HG03039 (cell line): ENCODE measurements at regions not wholly inside any gene's neighbourhood (a gene's known extent, or its start where the extent isn't known, plus 50 kb on each side); places are given as distances from the start of the nearest gene placed in this dataset.
"Not testable (repeated sequence)": the region's sequence is repeated elsewhere in the genome, so short reads cannot be mapped to it uniquely, and the experiment has no call there.

Source experiments
- ATAC-seq: cut with Tn5 transposase; IDR thresholded peaks from one replicate; pipeline ENCODE4 v1.9.1; 2021; ENCODE audit warnings: mild to moderate bottlenecking, moderate library complexity; ENCODE audit not compliant: unreplicated experiment

DNA sequence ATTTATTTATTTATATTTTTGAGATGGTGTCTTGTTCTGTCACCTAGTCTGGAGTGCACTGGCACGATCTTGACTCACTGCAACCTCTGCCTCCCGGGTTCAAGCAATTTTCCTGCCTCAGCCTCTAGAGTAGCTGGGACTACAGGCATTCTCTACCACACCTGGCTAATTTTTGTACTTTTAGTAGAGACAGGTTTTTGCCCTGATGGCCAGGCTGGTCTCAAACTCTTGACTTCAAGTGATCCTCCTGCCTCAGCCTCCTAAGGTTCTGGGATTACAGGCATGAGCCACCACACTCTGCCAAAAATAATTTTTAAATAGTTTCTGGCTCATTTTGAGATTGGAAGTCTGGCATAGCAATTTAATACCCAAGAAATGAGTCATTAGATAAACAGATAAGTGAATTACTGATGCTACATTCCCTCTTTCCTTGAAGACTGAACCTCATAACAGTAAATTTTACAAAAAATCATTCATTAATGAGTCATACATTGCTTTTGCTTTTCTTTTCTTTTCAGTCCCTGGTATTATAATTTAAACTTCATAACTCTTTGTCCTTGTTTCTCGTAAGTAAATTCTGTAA is 881.6 kb upstream of the PIK3C3 start:
- ATAC-seq: no peak

DNA sequence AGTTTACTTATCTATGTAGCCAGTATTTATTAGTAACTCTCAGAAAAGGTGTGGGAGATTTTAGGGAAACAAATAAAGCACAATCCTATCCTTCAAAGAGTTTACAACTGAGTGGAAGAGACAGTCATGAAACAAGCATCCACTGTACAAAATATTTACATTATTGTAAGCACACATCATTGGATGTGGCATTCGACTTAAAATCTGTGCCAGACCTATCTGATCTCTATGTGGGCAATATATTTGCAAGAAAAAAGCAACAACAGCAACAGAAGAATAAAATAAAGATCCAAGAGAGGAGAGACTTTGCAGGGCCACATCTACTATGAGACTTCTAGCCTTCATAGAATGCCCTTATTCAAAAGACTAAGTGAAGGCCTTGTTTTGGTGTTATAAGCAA is 882.1 kb upstream of the PIK3C3 start:
- no peak for ATAC-seq

DNA sequence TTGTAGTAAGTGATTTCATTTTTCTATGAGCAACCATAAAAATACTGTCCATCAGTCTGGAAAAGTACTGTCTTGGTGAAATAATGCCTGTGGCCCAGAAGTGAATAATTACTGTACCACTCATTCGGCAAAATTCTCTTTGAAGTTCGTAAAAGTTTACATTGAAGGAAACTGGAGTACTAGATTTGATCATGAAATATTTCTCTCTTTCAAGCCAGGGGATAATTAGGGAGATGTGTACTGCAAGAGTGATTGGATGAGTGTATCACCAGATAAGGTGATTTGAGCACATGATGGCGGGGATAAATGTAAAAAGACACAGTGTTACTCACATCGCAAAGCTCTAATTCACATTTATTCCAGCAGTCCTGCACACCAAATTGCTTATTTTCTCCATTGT is 883.2 kb upstream of the PIK3C3 start:
- no peak for ATAC-seq

DNA sequence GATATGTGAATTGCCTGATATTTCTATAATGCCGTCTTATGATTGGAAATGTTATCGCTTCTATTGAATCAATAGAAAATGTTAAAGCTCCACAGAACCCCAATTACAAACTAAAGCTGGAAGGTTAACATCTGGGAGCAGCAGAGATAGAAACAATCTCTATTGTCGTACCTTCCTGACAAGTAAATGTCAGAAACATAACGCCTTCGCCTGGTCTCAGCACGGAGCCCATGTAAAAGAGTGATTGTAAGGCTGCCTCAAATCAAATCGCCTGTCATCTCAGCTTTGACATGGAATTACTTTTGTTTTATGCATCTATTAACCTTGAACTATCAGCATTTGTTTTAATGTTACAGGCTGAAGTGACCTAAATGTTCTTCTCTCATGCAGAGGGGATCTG is 885.9 kb upstream of the PIK3C3 start:
- no peak for ATAC-seq

DNA sequence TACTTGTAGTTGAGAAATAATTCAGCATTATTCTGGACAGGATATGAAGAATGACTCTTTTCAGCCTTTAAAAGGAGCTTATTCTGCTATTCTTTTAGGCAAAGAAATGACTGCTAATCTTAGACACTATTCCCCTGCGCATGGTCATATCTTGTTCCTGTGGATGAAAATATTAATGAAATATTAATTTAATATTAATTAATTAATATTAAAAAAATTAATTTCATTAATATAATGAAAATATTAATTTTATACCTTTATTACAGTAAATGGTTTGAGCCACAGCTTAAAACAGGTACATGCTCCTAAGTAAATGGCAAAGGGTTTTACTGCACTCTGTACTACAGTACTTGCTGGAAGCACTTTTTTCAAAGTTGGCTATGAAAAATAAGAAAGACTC is 890.1 kb upstream of the PIK3C3 start:
- ATAC-seq: no peak

DNA sequence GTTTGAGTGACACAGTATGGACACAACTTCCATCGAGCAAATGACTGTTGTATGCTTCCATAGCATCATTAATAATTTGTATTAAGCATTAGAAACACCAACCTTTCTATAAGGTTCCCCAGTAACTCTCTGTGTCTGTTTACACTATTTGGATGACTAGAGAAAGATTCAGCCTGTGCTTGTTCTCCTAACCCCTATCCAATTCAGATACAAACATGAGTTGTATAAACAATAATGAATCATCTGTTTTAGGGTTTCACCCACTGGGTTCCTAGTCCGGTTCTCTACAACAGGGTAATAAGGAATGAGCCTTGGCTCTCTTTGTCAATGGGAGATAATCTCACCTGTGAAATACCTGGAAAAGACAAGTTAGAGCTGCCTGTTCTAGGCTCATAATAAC is 894.1 kb upstream of the PIK3C3 start:
- no peak for ATAC-seq

DNA sequence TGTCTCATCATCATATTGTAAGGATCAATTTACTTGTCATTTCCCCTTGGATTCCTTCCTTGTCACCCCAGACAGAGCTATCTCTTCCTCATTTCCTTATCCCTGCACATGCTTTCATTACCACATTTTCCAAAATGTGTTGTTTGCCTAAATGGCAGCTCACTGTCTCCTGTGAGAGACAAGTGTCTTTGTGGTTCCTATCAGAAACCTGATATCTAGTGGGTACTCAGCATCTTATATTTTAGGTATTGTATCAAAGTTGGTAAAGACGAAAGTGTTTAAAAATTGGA is 896.0 kb upstream of the PIK3C3 start:
- ATAC-seq: no peak

DNA sequence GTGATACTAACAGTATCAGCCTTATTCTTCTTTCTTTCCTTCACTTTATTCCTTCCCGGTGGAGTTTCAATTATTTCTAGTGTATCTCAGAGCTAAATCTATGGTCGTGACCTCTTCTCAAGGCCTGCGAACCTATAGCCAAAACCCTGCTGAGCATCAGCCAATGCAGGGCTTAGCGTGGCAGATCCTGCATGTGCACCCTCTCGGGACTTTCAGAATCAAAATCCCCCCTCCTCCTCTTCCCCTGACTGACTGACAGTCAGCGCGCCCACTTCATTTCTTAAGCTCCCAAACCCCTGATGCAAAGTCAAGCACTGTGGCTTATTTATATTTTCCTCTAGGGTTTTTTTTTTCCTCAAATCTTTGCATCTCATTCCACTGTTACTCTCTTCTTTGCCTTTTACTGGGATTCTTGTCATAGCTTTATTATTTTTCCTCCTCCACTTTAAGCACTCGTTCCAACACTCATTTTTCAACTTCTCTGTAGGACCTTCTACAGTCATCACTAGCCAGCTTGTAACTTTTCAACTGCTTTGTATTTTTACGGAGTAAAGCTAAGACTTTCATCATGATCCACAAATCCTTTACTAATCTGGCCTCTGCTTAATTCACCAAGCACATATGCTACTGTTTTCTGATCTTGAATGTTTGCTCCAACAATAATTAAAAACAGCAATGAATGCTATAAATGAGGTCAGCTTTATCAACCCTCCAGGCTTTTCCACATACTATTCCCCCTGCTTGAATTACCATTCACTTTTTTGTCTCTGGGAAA is 896.5 kb upstream of the PIK3C3 start:
- ATAC-seq: no peak

DNA sequence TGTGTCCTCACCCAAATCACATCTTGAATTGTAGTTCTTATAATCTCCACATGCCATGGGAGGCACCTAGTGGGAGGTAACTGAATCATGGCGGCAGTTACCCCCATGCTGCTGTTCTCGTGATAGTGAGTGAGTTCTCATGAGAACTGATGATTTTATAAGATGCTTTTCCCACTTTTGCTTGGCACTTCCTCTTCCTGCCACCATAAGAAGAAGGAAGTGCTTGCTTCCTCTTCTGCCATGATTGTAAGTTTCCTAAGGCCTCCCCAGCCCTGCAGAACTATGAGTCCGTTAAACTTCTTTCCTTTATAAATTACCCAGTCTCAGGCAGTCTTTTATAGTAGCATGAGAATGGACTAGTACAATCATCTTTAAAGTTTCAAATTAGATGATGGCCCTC is 902.4 kb upstream of the PIK3C3 start:
- no peak for ATAC-seq

DNA sequence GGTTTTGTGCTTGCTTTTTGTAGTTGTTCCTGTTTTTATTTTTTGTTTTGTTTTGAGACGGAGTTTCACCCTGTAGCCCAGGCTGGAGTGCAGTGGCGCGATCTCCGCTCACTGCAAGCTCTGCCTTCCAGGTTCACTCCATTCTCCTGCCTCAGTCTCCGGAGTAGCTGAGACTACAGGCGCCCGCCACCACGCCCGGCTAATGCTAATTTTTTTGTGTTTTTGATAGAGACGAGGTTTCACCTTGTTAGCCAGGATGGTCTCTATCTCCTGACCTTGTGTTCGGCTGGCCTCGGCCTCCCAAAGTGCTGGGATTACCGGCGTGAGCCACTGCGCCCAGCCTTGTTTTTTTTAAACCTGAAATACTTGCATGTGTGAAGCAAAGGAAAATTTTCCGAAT is 908.8 kb upstream of the PIK3C3 start:
- not testable (repeated sequence) for ATAC-seq

DNA sequence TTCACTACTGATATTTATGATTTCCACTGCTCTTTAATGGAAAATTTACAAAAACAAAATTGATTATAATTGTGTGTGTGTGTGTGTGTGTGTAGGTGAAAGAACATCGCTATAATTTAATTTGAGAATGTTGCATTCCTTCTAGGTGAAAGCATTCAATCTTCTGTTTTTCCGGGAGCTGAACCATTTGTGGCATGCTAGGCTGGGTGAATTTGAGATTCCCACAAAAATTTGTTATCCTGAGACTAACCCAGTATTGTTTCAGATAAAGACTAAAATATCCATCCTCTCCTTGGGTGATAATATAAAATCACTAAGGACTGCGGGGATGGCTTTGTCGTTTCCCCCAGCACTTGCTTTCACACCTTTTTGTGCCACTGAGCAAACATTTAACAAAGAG is 911.2 kb upstream of the PIK3C3 start:
- no peak for ATAC-seq

DNA sequence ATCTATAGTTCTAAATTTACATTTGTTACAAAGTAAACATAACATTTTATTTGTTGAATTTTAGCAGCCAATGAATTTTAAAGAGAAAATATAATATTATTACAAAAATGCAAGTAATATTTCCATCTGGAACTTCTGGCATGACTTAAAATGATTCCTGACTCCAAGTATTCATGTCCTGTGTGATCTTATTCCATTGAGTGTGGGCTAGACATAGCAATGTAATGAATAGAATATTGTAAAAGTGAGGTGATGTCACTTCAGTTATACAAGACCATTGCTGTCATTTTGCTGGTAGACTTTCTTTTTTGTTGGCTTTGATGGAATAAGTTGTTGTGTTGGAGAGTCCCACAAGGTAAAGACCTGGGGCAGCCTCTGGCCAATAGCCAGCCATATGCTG is 912.2 kb upstream of the PIK3C3 start:
- no peak for ATAC-seq

DNA sequence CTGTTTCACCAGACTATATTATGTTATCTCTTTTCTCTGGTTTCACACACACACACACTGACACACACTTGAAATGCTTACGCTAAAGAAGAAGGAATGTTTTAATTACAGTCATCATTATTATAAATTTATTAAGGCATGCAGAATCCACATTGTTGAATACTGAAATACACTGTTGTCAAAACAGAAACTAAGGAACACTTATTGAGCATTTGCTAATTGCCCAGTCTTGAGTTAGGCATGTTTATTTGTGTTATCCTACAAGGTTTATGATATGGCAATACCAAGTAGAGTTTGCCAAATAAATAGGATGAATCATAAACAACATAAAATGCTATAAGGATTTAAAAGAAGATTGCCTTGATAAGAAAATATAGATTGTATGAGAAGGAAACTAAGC is 917.0 kb upstream of the PIK3C3 start:
- no peak for ATAC-seq

DNA sequence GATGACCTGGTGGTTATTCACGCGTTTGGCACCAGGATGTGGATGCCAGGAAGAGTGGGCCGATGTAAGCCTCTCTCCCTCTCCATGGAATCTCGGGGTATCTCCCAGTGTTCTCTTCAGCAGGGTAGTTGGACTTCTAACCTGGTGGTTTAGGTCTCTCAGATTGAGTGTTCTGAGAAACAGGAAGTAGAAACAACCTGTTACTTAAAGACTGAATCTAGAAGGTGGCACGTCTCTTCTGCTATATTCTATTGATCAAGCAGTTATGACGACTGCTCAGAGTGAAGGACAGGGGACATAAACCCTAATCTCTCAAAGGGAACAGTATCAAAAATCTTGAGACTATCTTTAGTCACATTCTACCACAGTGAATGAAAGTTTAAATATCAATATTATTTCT is 918.7 kb upstream of the PIK3C3 start:
- ATAC-seq: no peak

DNA sequence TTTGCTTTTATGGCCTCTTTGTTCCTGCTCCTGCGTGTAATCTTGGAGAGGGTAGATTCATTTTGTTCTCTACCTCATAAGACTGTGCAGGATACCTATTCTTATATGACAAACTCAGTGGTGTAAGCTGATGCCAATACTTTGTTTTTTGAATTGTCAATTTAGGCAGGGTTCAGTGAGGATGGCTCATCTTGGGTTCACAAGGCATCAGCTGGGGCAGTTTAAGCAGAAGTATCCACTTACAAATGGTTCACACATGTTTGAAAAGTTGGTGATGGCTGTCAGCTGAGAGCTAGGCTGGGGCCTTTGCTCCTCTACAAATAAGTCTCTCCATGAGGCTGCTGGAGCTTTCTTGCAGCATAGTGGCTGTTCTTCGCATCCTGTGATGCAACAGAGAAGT is 920.6 kb upstream of the PIK3C3 start:
- ATAC-seq: no peak

DNA sequence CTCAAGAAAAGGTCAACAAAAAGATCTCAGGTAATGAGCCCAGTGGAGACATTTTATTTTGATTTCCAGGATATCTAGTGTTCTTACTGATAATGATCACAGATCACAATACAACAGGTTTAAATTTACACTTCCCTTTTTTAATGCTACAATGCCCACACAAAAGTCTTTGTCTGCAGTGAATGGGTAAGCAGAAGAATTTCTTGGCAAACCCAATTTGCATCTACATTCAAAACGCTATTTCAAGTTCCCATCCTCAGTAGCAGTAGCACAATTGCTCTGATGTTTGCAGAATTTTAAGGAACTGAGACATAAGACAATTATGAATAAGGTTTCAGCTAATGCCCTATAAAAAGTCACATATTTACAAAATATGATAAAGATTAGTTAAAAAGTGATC is 929.4 kb upstream of the PIK3C3 start:
- no peak for ATAC-seq

DNA sequence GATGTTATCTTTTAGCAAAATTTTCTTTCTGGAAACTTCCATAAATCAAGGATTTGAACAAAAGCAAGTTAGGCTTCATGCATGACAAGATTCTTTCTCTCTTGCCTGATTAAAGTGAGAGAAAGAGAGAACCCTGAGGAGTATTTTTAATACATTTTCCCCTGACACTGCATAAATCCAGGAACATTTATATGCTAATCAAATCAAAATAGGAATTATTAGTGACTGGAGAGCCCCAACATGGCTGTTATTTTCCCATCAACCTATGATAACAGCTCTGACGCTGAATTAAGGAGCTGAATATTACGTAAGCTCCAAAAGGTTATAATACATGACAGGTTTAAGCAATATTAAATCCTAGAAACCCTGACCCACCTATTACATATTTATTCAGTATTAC is 930.2 kb upstream of the PIK3C3 start:
- ATAC-seq: no peak

DNA sequence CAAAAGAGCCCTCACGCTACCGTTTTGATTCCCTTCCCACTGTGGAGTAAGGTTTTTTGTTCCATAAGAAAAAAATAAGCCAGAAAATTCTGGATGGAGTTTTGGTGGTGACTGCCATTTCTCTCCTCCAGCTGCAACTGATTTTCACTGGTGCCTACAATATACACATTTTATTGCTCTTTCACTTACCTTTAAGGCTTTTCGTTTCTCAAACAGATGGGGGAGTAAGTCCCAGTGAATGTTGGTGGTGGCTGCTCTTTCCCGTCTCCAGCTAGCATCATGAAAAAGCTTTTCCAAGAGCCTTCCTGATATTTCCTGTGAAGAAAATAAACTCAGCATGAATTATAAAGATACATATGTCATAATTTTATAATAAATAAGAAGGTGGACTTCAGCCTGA is 932.5 kb upstream of the PIK3C3 start:
- ATAC-seq: no peak

DNA sequence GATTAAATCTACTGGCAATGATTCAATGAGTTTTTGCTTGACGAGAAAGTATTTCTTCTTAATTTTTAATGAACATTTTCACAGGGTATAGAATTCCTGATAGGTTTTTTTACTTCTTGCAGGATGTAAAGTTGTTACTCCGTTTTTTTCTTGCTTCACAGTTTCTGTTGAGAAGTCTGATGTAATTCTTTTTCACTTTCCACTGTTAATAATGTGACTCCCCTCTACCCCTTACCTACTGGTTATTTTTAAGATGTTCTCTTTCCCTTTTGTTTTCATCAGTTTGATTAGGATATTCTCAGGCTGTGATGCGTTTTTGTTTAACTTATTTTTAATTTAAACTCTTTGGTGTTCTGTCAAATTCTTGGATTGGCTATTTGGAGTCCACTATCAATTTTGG is 933.9 kb upstream of the PIK3C3 start:
- no peak for ATAC-seq

DNA sequence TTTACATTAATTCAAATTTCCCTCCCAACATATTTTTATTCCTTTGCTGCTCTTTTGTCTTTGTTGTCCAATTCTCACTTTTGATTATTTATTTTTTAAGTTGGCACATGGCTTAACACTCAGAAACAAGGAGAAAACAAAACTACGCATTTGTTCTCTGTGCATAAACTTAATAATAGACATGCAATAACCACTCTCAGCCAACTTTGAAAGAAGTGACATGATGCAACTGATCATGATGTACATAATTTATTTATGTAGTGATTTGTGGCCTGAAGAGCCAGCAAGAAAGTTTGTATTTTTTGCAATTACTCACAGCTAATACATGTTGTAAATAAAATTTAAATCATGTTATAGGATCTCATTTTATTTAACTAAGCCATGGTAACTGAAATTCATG is 942.8 kb upstream of the PIK3C3 start:
- no peak for ATAC-seq

DNA sequence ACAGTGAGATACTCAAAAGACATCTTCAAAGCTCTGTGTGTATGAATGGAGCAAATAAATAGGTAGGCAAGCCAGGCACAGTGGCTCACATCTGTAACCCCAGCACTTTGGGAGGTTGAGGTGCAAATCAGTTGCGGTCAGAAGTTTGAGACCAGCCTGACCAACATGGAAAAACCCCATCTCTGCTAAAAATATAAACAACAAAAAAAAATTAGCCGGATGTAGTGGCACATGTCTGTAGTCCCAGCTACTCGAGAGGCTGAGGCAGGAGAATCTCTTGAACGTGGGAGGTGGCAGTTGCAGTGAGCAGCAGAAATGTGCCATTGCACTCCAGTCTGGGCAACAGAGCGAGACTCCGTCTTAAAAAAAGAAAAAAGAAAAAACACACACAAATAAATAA is 945.1 kb upstream of the PIK3C3 start:
- ATAC-seq: no peak

DNA sequence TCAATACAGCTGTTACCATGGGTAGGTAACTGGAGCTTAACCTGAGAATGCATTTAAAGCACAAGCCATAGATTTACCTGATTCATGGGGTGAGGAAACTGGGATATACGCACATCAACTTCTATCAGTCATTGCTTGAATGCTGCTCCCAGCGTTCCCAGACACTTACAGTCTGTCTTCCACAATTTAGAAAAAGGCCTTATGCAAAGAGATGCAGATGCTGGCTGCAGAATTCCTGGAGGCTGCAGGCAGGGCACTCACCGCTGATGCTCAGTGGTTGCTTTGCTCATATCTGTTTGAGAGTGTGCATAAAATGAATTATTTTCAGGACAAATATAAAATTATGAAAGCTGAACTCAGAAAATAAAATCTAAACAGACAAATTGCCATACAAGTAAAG is 950.7 kb upstream of the PIK3C3 start:
- ATAC-seq: no peak

DNA sequence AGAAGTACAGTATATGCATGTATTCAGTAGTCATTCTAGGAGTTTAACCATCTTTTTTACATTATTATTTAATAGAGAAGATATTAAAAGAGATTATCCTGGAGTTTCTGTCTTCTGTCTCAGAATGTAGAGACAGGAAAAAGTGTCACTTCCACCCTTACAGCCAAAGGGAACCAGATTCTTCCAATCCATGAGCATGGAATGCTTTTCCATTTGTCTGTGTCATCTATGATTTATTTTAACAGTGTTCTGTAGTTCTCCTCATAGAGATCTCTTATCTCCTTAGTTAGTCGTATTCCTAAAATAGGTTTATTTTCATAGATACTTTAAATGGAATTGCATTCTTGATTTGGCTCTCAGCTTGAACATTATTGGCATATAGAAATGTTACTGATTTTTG is 959.5 kb upstream of the PIK3C3 start:
- ATAC-seq: no peak
